HEK293 (cell line): ENCODE measurements at regions not wholly inside any gene's neighbourhood (a gene's known extent, or its start where the extent isn't known, plus 50 kb on each side); places are given as distances from the start of the nearest gene placed in this dataset.

Source experiments
- CTCF ChIA-PET: fragments of 350-600 bp; formaldehyde crosslinking; extraction: SDS; loops from one replicate; lab custom pipeline; 2021; ENCODE audit warnings: antibody characterized with exemption; lab: Yijun Ruan, JAX
- POLR2A ChIA-PET: fragments of 300-600 bp; formaldehyde crosslinking; extraction: SDS; loops from one replicate; lab custom pipeline; 2020; ENCODE audit warnings: antibody characterized with exemption, inconsistent platforms; lab: Yijun Ruan, JAX
- H3K27ac ChIP-seq: fragments of 200-500 bp; sonication (Bioruptor generic); 2 replicates; pipeline ENCODE4 v1.5.1; 2014; ENCODE audit warnings: low read depth, low read length, control low read depth, inconsistent platforms; ENCODE audit errors: extremely low read depth
- H3K36me3 ChIP-seq, 2 experiments: fragments of 200-500 bp in 1 of 2; sonication (Bioruptor generic) in 1 of 2; 1 replicate in 1 of 2; 2 replicates in 1 of 2; pipeline ENCODE4 v1.5.1; 2014 to 2017; ENCODE audit warnings: inconsistent platforms in 2 of 2, low read length in 2 of 2; ENCODE audit not compliant: control insufficient read depth in 2 of 2, insufficient read depth in 1 of 2
- H3K4me1 ChIP-seq: fragments of 200-500 bp; sonication (Bioruptor generic); 2 replicates; pipeline ENCODE4 v1.5.1; 2014; ENCODE audit warnings: mild to moderate bottlenecking, low read length, inconsistent platforms; ENCODE audit not compliant: control insufficient read depth, insufficient read depth
- H3K4me3 ChIP-seq: 2 replicates; pipeline ENCODE4 v1.5.1; 2011; ENCODE audit warnings: low read depth, mild to moderate bottlenecking, control low read depth, low read length, moderate library complexity
- H3K9me3 ChIP-seq: fragments of 200-500 bp; sonication (Bioruptor generic); 2 replicates; pipeline ENCODE4 v1.5.1; 2014; ENCODE audit warnings: low read depth, low read length, inconsistent platforms; ENCODE audit not compliant: control insufficient read depth, insufficient read depth
- GLI4 ChIP-seq: fragments of 450-650 bp; formaldehyde crosslinking; IDR thresholded peaks from 2 replicates; pipeline ENCODE4 v1.5.1; 2016; ENCODE audit warnings: missing biosample characterization, missing genetic modification characterization
- HOXD13 ChIP-seq: sonication (generic); formaldehyde crosslinking; IDR thresholded peaks from 2 replicates; pipeline ENCODE4 v1.8.0; 2022; ENCODE audit warnings: missing genetic modification reagents, borderline replicate concordance
- RBAK ChIP-seq: fragments of 450-650 bp; formaldehyde crosslinking; IDR thresholded peaks from 2 replicates; pipeline ENCODE4 v1.5.1; 2016; ENCODE audit warnings: missing biosample characterization, missing genetic modification characterization
- SALL2 ChIP-seq: fragments of 450-650 bp; formaldehyde crosslinking; IDR thresholded peaks from 2 replicates; pipeline ENCODE4 v1.5.0; 2017; ENCODE audit warnings: missing biosample characterization, mild to moderate bottlenecking, missing genetic modification characterization, borderline replicate concordance
- ZBTB21 ChIP-seq: fragments of 450-650 bp; formaldehyde crosslinking; IDR thresholded peaks from 2 replicates; pipeline ENCODE4 v1.5.1; 2017; ENCODE audit warnings: missing biosample characterization, missing genetic modification characterization
- ZFP3 ChIP-seq: fragments of 450-650 bp; formaldehyde crosslinking; IDR thresholded peaks from 2 replicates; pipeline ENCODE4 v1.5.1; 2016; ENCODE audit warnings: low read depth, missing biosample characterization, missing genetic modification characterization
- ZFP41 ChIP-seq: fragments of 450-650 bp; formaldehyde crosslinking; IDR thresholded peaks from 2 replicates; pipeline ENCODE4 v1.5.1; 2016; ENCODE audit warnings: missing biosample characterization, missing genetic modification characterization, borderline replicate concordance
- ZNF140 ChIP-seq: fragments of 450-650 bp; formaldehyde crosslinking; IDR thresholded peaks from 2 replicates; pipeline ENCODE4 v1.5.1; 2016; ENCODE audit warnings: missing biosample characterization, missing genetic modification characterization
- ZNF202 ChIP-seq: fragments of 450-650 bp; formaldehyde crosslinking; IDR thresholded peaks from 2 replicates; pipeline ENCODE4 v1.5.1; 2016; ENCODE audit warnings: missing biosample characterization, missing genetic modification characterization, borderline replicate concordance
- ZNF214 ChIP-seq: fragments of 450-650 bp; formaldehyde crosslinking; IDR thresholded peaks from 2 replicates; pipeline ENCODE4 v1.5.1; 2017; ENCODE audit warnings: missing biosample characterization, mild to moderate bottlenecking, missing genetic modification characterization, borderline replicate concordance
- ZNF223 ChIP-seq: fragments of 450-650 bp; formaldehyde crosslinking; IDR thresholded peaks from 2 replicates; pipeline ENCODE4 v1.5.1; 2016; ENCODE audit warnings: missing biosample characterization, missing genetic modification characterization
- ZNF23 ChIP-seq: fragments of 450-650 bp; formaldehyde crosslinking; IDR thresholded peaks from 2 replicates; pipeline ENCODE4 v1.5.1; 2016; ENCODE audit warnings: missing biosample characterization, missing genetic modification characterization, borderline replicate concordance
- ZNF311 ChIP-seq: fragments of 450-650 bp; formaldehyde crosslinking; IDR thresholded peaks from 2 replicates; pipeline ENCODE4 v1.5.1; 2017; ENCODE audit warnings: missing biosample characterization, missing genetic modification characterization, borderline replicate concordance
- ZNF394 ChIP-seq: fragments of 450-650 bp; formaldehyde crosslinking; IDR thresholded peaks from 2 replicates; pipeline ENCODE4 v1.5.1; 2016; ENCODE audit warnings: missing biosample characterization, missing genetic modification characterization, mild to moderate bottlenecking, moderate library complexity, borderline replicate concordance
- ZNF544 ChIP-seq: fragments of 450-650 bp; formaldehyde crosslinking; IDR thresholded peaks from 2 replicates; pipeline ENCODE4 v1.5.0; 2017; ENCODE audit warnings: missing biosample characterization, missing genetic modification characterization
- ZNF558 ChIP-seq: fragments of 450-650 bp; formaldehyde crosslinking; IDR thresholded peaks from 2 replicates; pipeline ENCODE4 v1.5.1; 2016; ENCODE audit warnings: missing biosample characterization, missing genetic modification characterization
- ZNF658 ChIP-seq: fragments of 450-650 bp; formaldehyde crosslinking; IDR thresholded peaks from 2 replicates; pipeline ENCODE4; 2016; ENCODE audit warnings: missing biosample characterization, missing genetic modification characterization
- ZNF677 ChIP-seq: fragments of 450-650 bp; IDR thresholded peaks from 2 replicates; pipeline ENCODE4 v1.5.0; 2018; ENCODE audit warnings: missing biosample characterization, mild to moderate bottlenecking, missing genetic modification characterization, moderate library complexity
- ZNF692 ChIP-seq: fragments of 450-650 bp; formaldehyde crosslinking; IDR thresholded peaks from 2 replicates; pipeline ENCODE4 v1.5.1; 2016; ENCODE audit warnings: missing biosample characterization, missing genetic modification characterization
- TF ChIP-seq, protein P1 (sequence below): fragments of 450-650 bp; IDR thresholded peaks from 2 replicates; pipeline ENCODE4 v1.5.1; 2018; ENCODE audit warnings: missing biosample characterization, mild to moderate bottlenecking, missing genetic modification characterization
- TF ChIP-seq, protein P2 (sequence below): fragments of 450-650 bp; formaldehyde crosslinking; IDR thresholded peaks from 2 replicates; pipeline ENCODE4; 2016; ENCODE audit warnings: missing biosample characterization, missing genetic modification characterization
- TF ChIP-seq, protein P3 (sequence below): sonication (generic); formaldehyde crosslinking; IDR thresholded peaks from 2 replicates; pipeline ENCODE4 v1.8.1; 2022; ENCODE audit warnings: mild to moderate bottlenecking, moderate library complexity, missing genetic modification reagents
- TF ChIP-seq, protein P4 (sequence below): fragments of 450-650 bp; formaldehyde crosslinking; IDR thresholded peaks from 2 replicates; pipeline ENCODE4 v1.5.1; 2016; ENCODE audit warnings: missing biosample characterization, missing genetic modification characterization

DNA sequence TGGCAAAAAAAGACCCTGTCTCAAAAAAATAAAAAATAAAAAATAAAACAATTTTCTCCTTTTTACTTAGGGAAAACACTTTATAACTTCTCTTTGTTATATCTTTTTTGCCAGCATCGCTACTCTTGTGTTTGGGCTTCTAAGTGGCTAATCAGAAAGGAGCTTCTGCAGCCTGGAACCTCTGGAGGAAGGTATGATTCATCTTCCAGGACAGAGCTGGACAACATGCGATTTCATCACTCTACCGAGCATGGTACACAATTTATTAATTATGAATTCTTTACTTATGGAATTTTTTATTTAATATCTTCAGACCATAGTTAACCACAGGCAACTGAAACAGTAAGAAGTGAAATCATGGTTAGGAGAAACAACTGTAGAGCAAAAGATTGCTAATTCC, 1254.3 kb upstream of the AGA start (continued):
- TF ChIP-seq ZNF223 (tag by site-specific recombination) (no peak), ZBTB21 (no peak)
- TF ChIP-seq, protein P1, sequence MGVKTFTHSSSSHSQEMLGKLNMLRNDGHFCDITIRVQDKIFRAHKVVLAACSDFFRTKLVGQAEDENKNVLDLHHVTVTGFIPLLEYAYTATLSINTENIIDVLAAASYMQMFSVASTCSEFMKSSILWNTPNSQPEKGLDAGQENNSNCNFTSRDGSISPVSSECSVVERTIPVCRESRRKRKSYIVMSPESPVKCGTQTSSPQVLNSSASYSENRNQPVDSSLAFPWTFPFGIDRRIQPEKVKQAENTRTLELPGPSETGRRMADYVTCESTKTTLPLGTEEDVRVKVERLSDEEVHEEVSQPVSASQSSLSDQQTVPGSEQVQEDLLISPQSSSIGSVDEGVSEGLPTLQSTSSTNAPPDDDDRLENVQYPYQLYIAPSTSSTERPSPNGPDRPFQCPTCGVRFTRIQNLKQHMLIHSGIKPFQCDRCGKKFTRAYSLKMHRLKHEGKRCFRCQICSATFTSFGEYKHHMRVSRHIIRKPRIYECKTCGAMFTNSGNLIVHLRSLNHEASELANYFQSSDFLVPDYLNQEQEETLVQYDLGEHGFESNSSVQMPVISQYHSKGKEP (tag by site-specific recombination) = no peak
- TF ChIP-seq, protein P2, sequence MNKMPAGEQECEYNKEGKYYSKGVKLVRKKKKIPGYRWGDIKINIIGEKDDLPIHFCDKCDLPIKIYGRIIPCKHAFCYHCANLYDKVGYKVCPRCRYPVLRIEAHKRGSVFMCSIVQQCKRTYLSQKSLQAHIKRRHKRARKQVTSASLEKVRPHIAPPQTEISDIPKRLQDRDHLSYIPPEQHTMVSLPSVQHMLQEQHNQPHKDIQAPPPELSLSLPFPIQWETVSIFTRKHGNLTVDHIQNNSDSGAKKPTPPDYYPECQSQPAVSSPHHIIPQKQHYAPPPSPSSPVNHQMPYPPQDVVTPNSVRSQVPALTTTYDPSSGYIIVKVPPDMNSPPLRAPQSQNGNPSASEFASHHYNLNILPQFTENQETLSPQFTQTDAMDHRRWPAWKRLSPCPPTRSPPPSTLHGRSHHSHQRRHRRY (tag by site-specific recombination) = no peak

DNA sequence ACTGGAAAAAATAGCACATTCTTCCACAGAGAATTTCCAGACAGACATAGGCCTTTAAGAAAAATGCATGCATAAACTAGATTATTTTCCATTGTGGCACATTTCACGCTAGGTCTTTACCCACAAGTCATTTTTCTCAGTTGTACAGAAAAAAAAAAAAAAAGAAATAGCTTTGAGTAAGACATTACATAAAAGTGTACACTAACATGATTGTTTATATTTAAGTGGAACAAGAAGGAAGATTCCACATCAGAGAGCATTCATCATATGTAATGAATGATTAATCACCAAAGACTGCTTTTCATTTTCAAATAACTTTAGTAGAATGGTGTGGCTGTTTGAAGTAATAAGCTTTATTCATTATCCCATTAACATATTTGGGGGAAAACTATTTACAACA, 1270.2 kb upstream of the AGA start:
- Histone ChIP-seq H3K4me1 (no peaks in the 10 kb centered on the region), H3K9me3 (no peaks in the 10 kb centered on the region), H3K27ac (no peak overlapping the region), H3K4me3 (no peak overlapping the region), H3K36me3 (no peaks in the 10 kb centered on the region)
- ChIA-PET POLR2A (no interaction called here), CTCF (no interaction called here)
- TF ChIP-seq ZFP3 (tag by site-specific recombination) = no peak
- TF ChIP-seq ZNF658 (tag by site-specific recombination) = no peak

DNA sequence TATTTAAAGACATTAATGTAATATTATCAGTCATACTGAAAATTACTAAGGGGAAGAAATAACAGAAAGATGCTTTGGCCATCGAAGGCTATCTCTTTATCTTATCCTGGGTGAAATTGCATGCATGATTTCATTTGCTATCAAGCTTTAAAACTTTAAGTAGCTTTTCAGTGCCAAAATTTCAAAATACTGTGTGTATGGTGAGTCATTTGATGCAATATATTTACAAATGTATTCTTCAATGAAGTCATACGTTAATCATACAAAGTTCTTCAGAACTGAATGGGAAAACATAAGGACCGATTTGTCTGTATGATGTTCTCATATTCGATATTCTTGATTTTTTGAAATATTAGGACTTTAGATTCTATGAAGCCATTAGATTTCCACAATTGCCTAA, 1295.8 kb upstream of the AGA start:
- Histone ChIP-seq H3K4me3 (no peak overlapping the region), H3K27ac (no peak overlapping the region), H3K4me1 (no peaks in the 10 kb centered on the region), H3K9me3 (no peaks in the 10 kb centered on the region), H3K36me3 (no peaks in the 10 kb centered on the region)
- POLR2A ChIA-PET = no interaction called here
- TF ChIP-seq ZNF311 (tag by site-specific recombination) (no peak), ZFP41 (tag by site-specific recombination) (no peak), ZNF223 (tag by site-specific recombination) (no peak), ZNF394 (tag by site-specific recombination) (no peak), ZNF202 (tag by site-specific recombination) (no peak), ZNF214 (tag by site-specific recombination) (no peak), ZNF544 (tag by site-specific recombination) (no peak), RBAK (tag by site-specific recombination) (no peak), SALL2 (no peak), GLI4 (tag by site-specific recombination) (no peak), ZNF692 (no peak), HOXD13 (CRISPR knock-in tag) (no peak), ZNF140 (no peak), ZNF558 (tag by site-specific recombination) (no peak), ZNF677 (no peak), ZNF23 (tag by site-specific recombination) (no peak)
- TF ChIP-seq, protein P3, sequence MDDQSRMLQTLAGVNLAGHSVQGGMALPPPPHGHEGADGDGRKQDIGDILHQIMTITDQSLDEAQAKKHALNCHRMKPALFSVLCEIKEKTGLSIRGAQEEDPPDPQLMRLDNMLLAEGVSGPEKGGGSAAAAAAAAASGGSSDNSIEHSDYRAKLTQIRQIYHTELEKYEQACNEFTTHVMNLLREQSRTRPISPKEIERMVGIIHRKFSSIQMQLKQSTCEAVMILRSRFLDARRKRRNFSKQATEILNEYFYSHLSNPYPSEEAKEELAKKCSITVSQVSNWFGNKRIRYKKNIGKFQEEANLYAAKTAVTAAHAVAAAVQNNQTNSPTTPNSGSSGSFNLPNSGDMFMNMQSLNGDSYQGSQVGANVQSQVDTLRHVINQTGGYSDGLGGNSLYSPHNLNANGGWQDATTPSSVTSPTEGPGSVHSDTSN (CRISPR knock-in tag) = no peak
- TF ChIP-seq, protein P4, sequence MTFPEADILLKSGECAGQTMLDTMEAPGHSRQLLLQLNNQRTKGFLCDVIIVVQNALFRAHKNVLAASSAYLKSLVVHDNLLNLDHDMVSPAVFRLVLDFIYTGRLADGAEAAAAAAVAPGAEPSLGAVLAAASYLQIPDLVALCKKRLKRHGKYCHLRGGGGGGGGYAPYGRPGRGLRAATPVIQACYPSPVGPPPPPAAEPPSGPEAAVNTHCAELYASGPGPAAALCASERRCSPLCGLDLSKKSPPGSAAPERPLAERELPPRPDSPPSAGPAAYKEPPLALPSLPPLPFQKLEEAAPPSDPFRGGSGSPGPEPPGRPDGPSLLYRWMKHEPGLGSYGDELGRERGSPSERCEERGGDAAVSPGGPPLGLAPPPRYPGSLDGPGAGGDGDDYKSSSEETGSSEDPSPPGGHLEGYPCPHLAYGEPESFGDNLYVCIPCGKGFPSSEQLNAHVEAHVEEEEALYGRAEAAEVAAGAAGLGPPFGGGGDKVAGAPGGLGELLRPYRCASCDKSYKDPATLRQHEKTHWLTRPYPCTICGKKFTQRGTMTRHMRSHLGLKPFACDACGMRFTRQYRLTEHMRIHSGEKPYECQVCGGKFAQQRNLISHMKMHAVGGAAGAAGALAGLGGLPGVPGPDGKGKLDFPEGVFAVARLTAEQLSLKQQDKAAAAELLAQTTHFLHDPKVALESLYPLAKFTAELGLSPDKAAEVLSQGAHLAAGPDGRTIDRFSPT (tag by site-specific recombination) = no peak
- CTCF ChIA-PET = no interaction called here
